AG09309 (cell line): ENCODE measurements at regions not wholly inside any gene's neighbourhood (a gene's known extent, or its start where the extent isn't known, plus 50 kb on each side); places are given as distances from the start of the nearest gene placed in this dataset.

Experiments used
- DNase-seq: peaks from one replicate; pipeline ENCODE4 v3.0.0-alpha.2; 2010; ENCODE audit warnings: low read depth
- H3K4me3 ChIP-seq: 2 replicates; pipeline ENCODE4 v1.5.1; 2011; ENCODE audit warnings: mild to moderate bottlenecking, low read depth, low read length, moderate library complexity; ENCODE audit not compliant: control insufficient read depth
- TF ChIP-seq, protein P1 (sequence below): IDR thresholded peaks from 2 replicates; pipeline ENCODE4 v1.5.1; 2011; ENCODE audit warnings: mild to moderate bottlenecking, low read depth, low read length, inconsistent platforms; ENCODE audit not compliant: insufficient read depth, control insufficient read depth; ENCODE audit errors: missing control alignments

DNA sequence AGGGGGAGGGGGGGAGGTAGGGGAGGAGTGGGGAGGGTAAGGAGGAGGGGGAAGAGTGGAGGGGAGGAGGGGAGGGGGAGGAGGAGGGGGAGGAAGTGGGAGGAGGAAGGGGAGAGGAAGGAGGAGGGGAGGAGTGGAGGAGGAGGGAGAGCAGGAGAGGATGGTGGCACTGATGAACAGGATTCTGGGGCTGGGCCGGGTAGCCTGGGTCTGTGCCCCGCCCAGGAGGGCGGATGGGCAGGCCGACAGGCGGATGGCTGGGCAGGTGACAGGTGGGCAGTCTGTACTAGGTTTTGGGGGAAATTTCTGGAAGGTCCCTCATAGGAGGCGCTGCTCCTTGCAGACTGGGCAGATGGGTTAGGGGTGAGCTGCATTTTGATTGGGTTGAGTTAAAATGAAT lies 66.0 kb upstream of the ADRA2C start:
- TF ChIP-seq, protein P1, sequence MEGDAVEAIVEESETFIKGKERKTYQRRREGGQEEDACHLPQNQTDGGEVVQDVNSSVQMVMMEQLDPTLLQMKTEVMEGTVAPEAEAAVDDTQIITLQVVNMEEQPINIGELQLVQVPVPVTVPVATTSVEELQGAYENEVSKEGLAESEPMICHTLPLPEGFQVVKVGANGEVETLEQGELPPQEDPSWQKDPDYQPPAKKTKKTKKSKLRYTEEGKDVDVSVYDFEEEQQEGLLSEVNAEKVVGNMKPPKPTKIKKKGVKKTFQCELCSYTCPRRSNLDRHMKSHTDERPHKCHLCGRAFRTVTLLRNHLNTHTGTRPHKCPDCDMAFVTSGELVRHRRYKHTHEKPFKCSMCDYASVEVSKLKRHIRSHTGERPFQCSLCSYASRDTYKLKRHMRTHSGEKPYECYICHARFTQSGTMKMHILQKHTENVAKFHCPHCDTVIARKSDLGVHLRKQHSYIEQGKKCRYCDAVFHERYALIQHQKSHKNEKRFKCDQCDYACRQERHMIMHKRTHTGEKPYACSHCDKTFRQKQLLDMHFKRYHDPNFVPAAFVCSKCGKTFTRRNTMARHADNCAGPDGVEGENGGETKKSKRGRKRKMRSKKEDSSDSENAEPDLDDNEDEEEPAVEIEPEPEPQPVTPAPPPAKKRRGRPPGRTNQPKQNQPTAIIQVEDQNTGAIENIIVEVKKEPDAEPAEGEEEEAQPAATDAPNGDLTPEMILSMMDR, result no peak
- no peak overlapping the region for H3K4me3 ChIP-seq
- no peak for DNase-seq

DNA sequence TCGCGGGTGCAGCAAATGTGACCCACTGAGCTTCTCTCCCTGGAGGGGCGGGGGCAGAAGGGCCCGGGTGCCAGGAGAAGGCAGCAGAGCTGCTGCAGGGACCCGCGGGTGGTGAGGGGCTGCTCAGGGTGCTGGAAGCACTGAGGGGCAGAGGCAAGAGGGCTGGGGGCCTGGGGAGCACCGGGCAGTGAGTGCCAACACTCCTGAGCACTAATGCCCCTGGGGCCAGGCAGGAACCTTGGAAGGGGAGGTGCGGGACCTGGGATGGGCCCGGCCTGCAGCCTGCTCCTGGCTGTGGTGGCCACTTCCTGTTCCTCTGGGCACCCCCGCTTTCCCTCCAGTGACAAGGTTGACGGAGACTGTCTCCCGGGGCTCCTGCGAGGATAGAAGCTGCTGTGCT lies 66.5 kb upstream of the ADRA2C start:
- TF ChIP-seq, protein P1, result no peak
- no peak overlapping the region for H3K4me3 ChIP-seq
- no peak for DNase-seq

DNA sequence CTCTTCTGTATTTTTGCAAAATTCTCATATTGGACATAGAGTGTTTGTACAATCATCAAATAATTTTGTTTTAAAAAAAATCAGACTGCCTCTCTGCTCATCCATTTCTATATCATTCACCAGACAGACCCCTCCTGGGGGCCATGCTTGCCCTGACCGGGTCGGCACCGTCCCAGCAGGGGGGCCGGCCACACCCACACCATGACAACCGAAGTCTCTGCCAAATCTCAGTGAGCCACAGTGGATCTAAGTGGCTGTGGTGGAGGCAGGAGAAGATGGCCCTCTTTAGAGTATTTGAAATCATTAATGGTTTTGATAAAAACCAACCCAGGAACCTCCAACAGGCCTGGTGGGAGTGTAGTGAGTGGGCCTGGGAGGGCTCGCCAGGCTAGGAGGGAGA lies 66.9 kb upstream of the ADRA2C start:
- TF ChIP-seq, protein P1, result no peak
- H3K4me3 ChIP-seq, result no peak overlapping the region
- no peak for DNase-seq

DNA sequence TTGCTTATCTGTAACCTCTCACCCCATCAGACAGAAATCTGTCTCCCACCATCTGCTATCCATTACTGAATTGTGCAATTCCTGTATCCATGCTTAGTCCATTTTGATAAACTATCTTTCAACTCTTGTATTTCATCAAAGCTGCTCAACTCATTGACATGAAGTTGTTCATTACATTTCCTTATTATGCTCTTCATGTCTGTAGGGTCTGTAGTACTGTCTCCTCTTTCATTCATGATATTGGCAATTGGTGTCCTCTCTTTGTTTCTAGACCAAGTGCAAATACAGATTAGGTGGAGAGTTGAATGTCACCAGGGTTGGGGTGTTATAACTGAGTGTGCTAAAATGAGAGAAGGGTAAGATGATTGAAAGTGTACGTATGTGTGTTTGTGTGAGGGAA lies 69.2 kb upstream of the ADRA2C start:
- TF ChIP-seq, protein P1, result no peak
- H3K4me3 ChIP-seq, result no peak overlapping the region
- DNase-seq, result no peak

DNA sequence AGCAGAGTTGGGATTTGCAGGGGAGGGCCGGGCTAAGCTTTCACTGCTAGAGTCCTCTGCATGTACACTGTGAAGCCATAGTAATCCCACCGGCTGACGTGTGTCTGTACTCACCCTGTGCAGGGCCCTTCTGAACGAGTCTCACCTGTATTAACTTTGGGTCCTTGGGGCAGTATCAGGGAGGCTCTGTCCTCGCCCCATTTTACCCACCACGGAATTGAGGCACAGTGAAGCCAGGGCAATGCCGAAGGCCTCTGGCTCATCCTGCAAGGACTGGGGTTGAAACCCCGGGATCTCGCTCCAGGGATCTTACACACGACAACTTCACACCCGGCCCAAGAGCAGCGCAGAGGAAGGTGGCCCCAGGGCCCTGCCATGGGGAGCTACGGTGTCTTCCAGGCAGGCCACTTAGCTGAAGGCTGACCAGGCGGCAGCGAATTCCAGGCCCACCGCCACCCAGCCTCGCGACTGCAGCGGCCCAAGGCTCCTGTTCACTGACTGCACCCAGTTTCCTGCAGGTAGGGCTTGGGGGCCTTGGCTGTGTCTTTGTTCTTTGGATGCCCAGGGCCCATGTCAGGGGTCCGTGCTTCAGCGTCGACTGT lies 75.5 kb upstream of the ADRA2C start:
- TF ChIP-seq, protein P1, result no peak
- H3K4me3 ChIP-seq, result no peak overlapping the region
- DNase-seq, result no peak

DNA sequence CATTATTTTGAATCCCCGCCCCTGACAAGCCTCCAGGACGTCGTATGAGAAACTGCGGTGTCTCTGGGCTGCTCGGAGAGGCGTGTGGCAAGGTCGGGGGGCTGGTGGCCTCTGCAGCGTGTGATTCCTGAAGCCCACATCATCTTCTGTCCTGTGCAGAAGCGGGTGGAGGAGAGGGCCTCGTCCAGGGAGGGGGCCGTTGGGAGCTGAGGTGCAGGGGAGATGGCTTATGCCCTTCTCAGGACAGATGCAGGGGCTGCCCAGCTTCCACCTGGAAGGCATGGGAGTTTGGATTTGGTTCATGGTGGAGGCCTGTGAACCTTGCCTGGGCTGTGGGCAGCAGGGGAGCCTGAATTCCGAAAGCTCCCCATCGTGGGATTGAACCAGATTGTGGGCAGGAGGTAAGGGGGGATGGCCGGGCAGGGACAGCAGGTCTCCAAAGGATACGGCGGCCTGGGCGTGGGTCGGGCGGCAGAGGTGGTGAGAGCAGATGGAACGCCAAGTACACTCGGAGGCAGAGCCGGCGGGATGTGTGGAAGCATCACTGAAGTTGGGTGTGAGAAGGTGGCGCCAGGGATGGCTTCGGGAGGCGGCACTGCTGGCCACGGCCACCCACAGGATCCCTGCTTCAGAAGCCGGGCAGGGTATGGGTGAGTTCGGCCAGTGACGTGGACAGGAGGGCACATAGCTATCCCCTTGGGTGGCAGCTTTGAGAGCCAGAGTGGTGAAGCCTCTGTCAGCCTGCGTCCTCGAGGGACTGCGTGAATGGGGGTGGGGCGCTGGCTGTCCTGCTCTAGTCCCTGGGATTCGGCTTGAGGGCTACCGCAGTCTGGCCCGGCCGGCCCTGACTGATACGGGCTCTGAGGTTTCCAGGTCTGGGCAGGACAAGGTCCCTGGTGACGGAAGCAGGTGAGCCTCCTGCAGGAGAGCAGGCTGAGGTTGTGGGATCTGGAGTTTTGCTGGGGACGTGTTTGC lies 76.3 kb upstream of the ADRA2C start:
- DNase-seq, result no peak
- TF ChIP-seq, protein P1, result no peak
- H3K4me3 ChIP-seq, result no peak overlapping the region

DNA sequence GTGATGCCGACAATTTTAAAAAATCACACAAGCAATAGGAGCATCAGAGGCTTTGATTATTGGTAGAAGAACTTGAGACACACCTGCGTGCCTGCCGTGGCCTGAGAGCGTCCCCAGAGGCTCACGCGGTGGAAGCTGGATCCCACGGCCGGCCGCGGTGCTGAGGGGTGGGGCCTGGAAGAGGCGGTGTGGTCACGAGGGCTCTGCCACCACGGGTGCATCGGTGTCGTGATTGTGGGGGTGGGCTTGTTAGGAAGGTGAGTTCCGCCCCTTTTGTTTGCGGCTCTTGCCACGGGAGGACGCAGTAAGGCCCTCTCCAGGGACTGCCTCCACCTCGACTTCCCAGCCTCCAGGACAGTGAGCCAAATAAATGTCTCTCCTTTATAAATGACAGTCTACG lies 77.2 kb upstream of the ADRA2C start:
- no peak for DNase-seq
- no peak overlapping the region for H3K4me3 ChIP-seq
- TF ChIP-seq, protein P1, result no peak
